DMS153 treated with DMSO at 0.1 percent for 48 hours (cell line): ENCODE measurements at regions not wholly inside any gene's neighbourhood (a gene's known extent, or its start where the extent isn't known, plus 50 kb on each side); places are given as distances from the start of the nearest gene placed in this dataset.
A peak's percentile ranks its signal among the peaks of the same experiment; 100 is the strongest.
"Not testable (repeated sequence)": the region's sequence is repeated elsewhere in the genome, so short reads cannot be mapped to it uniquely, and the experiment has no call there.

Source experiments
- DNase-seq: peaks from one replicate; lab custom pipeline; 2025; ENCODE audit not compliant: unreplicated experiment; lab: John Stamatoyannopoulos, UW

DNA sequence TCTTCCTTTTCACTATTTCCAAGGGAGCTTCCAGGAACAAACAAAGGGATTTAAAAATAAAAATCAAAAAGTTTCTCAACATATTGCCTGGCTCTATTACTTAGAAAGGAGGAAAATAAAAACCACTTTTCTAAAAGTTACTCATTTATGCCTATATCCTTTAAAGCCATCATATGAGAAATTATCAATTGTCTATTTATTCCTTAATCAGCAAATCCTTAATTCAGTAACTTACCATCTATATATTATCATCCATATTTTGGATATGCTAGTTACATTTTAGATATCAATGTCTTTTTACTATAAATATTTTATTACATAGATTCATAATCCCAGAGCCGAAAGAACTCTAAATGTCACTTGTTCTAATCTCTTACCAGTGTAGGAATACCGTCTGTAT is 481.5 kb upstream of the ANO5 start:
- DNase-seq: no peak

DNA sequence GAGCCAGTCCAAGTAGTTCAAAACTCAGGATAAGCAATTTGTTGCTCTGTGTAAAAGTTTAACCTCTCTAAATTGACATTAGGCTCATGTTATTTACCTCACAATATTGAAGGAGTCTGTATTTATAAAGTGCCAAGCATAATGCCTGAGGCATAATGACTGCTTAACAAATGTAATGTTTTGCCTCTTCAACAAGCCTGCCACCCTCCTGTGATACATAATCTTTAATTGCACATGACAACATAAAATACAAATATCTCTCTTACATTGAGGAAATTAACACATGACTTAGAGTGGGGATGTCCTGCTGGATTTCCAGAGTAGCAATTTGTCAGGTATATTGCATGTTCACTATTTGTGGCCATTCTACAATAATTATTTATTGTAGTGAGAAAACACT is 469.2 kb upstream of the ANO5 start:
- DNase-seq: peak; percentile 24

DNA sequence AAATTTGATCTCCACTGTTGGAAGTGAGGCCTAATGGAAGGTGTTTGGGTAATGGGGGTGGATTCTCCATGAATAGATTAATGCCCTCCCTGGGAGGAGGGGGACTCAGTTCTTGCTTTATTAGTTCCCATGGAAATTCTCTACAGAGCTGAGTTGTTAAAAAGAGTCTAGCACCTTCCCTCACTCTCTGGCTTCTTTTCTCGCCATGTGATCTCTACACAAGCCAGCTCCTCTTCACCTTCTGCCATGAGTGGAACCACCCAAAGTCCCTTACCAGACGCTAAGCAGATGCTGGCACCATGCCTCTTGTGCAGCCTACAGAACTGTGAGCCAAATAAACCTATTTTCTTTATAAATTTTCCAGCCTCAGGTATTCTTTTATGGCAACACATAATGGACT is 465.8 kb upstream of the ANO5 start:
- DNase-seq: no peak

DNA sequence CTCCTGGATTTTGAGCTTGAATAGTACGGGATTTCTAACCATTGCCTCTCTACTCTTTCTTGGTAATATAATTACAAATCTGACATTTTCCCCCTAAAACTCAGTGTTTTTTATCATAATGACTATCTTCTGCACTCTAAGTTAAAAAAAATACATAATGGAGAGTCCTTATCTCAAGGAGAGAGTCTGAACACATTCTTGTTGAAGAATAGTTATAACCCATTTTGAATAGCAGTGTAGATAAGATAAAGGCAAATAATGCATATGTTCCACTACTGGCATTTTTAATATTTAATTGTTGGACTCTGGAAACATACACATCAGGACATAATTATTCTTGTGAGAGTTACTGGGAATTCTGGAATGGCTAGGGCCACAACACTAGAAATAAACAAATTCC is 456.5 kb upstream of the ANO5 start:
- no peak for DNase-seq

DNA sequence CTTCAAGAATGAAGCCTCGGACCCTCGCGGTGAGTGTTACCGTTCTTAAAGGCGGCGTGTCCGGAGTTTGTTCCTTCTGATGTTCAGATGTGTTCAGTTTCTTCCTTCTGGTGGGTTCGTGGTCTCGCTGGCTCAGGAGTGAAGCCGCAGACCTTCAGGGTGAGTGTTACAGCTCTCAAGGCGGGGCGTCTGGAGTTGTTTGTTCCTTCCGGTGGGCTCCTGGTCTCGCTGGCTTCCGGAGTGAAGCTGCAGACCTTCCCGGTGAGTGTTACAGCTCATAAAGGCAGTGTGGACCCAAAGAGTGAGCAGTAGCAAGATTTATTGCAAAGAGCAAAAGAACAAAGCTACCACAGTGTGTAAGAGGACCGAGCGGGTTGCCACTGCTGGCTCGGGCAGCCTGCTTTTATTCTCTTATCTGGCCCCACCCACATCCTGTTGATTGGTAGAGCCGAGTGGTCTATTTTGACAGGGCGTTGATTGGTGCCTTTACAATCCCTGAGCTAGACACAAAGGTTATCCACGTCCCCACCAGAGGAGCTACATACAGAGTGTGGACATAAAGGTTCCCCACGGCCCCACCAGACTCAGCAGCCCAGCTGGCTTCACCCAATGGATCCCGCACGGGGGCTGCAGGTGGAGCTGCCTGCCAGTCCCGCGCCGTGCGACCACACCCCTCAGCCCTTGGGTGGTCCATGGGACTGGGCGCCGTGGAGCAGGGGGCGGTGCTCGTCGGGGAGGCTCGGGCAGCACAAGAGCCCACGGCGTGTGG is 440.2 kb upstream of the ANO5 start:
- DNase-seq: not testable (repeated sequence)

DNA sequence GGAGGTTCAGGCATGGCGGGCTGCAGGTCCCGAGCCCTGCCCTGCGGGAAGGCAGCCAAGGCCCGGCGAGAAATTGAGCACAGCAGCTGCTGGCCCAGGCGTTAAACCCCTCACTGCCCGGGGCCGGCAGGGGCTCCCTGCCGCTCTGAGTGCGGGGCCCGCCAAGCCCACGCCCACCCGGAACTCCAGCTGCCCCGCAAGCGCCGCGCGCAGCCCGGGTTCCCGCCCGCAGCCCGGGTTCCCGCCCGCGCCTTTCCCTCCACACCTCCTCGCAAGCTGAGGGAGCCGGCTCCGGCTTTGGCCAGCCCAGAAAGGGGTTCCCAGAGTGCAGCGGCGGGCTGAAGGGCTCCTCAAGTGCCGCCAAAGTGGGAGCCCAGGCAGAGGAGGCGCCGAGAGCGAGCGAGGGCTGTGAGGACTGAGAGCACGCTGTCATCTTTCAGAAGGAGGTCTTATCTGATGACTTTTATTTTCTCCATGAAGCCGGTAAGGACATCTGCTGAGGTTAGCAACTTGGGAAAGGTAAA is 439.6 kb upstream of the ANO5 start:
- DNase-seq: not testable (repeated sequence)

DNA sequence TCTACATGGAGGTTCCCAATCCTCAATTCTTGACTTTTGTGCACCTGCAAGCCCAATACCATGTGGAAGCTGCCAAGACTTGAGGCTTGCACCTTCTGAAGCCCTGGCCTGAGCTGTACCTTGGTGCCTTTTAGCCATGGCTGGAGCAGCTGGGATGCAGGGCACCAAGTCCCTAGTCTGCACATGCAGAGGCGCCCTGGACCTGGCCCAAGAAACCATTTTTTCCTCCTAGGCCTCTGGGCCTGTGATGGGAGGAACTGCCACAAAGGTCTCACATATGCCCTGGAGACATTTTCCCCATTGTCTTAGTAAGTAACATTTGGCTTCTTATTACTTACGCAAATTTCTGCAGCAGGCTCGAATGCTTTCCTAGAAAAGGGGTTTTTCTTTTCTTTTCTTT is 431.9 kb upstream of the ANO5 start:
- DNase-seq: no peak

DNA sequence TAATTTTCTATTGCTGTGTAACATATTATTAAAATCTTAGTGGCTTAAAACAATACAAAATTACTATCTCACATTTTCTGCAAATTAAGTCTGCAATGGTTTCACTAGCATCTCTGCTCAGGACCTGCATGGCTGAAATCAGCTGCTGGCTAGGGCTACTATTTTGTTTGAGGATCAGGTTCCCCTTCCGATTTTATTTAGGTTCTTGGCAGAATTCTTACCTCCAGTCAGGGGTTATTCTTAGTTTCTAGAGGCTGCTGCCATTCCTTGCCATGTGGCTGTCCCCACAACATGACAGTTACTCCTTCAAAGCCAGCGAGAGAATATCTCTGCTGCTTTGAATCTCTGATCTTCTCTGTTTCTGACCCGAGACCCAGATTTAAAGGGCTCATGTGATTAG is 424.5 kb upstream of the ANO5 start:
- no peak for DNase-seq

DNA sequence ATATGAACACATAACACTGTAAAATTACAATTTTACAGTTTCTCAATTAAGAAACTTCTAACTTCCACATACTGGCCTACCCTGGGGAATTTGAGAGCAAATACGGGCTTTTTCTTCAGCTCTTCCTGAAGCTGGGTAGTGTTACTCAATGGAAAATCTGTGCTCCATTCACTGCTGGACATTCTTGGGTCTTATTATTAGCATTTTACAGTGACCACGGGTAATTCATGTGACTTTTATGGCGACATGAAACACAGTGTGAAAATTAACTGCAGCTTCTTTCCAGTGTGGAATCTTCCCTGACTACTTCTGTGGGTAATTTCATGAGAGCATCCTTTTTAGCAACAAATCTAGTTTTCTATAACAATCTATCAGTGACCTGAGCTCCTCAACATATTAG is 423.7 kb upstream of the ANO5 start:
- DNase-seq: no peak

DNA sequence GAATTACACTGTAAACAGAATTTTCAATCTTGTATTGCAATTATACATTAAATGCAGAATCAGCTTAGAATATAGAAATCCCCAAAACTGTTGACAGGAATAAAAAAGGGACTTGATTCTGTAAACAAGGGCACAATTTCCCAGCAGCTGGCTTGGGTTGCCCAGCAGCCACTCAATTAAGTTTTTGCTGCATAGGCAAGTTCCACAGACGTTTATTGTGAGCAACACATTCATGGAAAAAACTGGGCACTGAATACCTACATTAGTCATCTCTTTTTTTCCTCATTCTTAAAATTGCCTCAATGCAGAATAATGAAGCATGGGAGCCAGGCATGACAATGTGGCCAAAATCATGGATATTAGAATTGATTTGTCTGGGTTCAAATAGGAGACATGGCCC is 421.8 kb upstream of the ANO5 start:
- peak; percentile 14 for DNase-seq

DNA sequence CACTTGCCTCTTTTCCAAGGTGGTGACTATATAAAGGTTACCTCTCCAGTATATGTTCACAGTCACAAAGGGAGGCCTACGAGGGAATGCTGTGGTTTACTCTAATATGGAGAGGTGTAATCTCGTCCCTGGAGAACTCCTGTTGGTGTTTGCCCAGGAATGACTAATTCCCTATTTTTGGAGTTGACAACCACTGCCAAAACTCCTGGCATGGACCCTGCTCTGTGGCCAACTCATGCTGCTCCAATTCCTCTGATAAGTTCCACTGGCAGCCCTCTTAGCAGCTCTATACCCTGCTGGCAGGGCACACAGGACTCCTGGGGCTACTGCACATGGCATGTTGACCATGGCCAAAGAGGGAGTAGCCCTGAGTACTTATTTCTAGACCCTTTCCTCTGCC is 418.7 kb upstream of the ANO5 start:
- no peak for DNase-seq

DNA sequence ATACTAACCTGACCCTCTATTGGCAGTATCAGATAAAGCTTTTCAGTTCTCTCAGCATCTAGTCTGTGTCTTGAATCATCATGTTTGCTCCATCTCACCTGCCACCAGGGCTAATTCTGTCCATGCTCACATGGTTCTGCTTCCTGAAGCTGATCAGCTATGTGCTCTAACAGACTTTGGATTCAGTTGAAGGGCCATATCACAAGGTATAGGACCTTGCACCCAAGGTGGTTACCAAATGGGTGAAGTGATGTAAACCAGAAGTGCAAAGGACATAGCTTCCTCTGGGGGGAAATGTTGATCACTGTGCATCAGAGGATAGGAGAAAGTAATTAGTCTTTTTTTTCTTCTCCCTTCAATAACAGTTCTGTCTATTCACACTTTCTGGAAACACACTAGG is 417.0 kb upstream of the ANO5 start:
- DNase-seq: no peak

DNA sequence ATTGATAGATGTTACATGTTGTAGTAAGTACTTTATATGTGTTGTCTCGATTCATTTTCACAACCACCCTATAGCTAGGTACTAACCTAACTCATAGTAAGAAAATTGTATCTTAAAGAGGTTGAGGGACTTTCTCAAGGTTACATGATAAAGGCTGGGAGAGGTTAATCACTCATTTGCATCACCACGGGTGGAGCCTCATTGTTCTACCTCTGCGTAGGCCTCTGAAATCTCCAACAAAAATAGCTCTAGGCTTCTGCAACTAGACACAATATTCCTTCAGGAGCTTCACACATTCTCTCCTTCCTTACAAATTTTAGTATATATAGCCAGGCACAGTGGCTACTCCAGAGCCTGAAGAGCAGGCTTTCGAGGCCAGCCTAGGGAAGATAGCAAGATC is 408.9 kb upstream of the ANO5 start:
- DNase-seq: no peak

DNA sequence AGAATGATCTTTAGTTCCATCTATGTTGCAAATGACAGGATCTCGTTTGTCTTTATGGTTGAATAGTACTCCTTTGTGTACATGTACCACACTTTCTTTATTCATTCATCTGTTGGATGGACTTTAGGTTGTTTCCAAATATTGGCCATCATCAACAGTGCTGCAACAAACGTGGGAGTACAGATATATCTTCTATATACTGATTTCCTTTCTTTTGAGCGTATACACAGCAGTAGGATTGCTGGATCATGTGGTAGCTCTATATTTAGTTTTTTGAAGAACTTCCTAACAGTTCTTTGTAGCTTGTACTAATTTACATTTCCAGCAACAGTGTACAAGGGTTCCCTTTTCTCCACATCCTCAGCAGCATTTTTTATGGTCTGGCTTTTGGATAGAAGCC is 407.5 kb upstream of the ANO5 start:
- DNase-seq: no peak

DNA sequence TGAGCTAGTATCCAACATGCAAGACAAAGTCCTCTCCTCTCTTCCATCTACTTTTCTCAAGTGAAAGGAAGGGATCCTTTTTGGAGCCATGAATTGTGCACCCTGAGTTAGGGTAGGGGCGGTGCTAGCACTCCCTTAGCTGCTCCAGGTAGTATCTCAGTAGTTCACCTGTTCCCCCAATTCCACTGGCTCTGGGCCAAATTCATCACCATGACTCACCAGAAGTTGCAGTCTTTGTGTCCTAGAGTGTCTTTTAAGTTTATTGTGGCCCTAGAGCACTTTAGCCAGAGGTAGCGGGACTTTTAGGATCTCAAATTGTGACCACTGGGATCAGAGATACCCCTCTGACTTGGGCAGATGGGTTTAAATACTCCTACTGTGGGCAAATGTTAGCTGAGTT is 398.6 kb upstream of the ANO5 start:
- DNase-seq: no peak

DNA sequence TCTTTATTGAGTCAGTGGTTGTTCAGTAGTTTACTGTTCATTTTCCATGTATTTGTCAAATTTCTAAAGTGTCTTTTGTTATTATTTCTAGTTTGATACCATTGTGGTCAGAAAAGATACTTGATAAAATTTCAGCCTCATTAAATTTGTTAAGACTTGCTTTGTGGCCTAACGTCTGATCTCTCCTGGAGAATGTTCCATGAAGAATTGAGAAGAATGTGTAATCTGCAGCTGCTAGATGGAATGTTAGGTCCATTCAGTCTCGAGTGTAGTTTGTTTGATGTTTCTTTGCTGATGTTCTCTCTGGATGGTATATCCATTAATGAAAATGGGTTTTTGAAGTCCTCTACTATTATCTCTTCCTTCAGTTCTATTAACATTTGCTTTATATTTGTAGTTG is 394.7 kb upstream of the ANO5 start:
- no peak for DNase-seq

DNA sequence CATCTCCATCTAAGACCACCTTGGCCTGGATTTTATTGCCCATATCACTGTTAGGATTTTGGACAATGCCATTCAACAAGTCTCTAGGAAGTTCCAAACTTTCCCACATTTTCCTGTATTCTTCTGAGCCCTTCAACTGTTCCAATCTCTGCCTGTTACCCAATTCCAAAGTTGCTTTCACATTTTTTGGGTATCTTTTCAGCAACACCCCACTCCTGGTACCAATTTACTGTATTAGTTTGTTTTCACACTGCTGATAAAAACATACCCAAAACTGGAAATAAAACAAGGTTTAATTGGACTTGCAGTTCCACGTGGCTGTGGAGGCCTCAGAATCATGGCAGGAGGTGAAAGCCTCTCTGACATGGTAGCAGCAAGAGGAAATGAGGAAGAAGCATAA is 388.4 kb upstream of the ANO5 start:
- DNase-seq: not testable (repeated sequence)

DNA sequence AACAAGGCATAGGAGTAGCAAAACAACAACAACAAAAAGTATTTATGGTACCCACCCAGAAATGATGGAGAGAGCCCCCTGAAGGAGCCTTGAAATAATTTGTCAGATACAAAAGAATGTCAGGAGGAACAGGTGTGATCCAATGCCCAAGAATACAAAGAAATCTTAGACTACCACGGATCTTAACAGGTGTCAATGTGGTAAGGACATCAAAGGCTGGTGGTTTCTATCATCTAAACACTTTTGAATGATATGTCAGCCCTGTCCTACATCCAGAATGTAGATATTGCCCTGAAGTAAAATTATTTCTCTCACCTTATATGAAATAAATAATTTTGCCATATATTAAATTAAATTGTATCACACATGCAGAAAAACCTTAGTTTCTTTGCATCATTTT is 386.4 kb upstream of the ANO5 start:
- DNase-seq: no peak

DNA sequence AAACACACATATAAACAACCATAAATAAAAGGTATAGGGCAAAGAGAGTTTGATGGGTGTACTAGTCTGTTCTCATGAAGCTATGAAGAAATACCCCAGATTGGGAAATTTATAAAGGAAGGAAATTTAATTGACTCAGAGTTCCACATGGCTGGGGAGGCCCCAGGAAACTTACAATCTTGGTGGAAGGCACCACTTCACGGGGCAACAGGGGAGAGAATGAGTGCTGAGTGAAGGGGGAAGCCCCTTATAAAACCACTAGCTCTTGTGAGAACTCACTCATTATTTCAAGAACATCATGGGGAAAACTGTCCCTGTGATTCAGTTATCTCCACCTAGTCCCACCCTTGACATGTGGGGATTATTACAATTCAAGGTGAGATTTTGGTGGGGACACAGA is 385.9 kb upstream of the ANO5 start:
- no peak for DNase-seq

DNA sequence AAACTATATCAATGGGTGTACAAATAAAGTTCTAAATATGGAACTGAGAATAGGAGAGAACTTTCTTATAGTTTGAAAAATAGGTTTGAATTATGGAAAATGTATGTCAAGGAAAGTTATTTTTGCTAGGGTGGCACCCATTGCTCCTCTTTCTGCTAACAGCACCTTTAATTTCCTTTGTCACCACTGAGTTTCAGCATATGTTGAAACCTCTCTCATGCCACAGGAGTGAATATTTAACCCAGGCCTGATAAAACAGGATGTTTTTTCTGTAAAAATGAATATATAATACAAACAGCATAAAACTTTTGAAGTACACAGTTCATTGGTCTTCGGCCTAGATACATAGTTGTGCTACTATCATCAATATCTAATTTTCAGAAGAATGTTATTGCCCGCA is 385.5 kb upstream of the ANO5 start:
- DNase-seq: no peak

DNA sequence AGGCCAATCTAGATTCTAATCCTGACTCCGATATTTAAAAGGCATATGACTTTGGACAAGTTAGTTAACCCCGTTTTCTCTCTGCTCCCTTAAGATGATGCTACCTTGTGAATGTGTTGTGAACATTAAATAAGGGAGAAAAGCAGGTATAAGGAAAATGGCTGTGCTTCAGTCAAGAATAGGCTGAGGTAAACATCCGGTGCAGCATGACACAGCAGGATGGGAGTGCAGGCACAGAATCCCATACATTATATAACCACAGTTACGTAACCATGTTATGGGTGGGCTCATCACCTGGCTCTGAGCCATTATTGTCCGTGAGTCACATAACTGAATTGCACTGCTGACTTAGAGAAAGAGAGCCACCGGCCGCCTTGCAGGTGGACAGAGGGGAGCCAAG is 382.2 kb upstream of the ANO5 start:
- no peak for DNase-seq

DNA sequence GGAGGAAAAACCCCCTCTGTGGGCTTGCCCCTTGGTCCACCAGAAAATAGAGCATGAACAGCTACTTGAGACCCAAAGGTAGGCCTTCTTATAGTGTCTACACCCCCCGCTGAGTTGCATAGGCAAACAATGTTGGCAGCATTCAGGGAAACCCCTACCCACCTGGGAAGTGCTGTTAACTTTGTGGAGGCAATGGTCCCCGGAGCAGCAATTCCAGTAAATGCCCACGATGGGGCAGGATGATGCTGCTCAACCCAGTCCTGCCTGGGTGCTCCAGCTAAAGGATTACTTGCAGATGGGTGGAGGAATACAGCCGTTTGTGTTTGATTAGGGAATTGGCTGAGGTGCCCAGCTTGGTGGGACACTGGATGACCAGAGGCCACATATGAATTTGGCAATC is 381.3 kb upstream of the ANO5 start:
- DNase-seq: no peak

DNA sequence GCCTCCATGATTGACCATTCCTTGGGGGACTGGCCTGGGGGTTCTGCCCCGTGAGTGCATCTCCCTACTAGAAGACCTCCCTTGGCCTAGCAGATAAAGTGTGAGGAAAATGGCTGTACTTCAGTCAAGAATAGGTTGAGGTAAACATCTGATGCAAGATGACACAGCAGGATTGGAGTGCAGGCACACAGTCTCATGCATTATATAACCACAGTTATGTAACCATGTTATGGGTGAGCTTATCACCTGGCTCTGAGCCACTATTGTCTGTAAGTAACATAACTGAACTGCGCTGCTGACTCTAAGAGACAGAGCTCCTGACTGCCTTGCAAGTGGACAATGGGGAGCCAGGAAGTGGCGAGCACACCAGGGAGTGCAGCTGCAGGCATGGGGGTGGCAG is 378.7 kb upstream of the ANO5 start:
- DNase-seq: no peak
